ENCODE measurements at regions not wholly inside any gene's neighbourhood (a gene's known extent, or its start where the extent isn't known, plus 50 kb on each side); places are given as distances from the start of the nearest gene placed in this dataset.

GRCh38 chr19:28169168-28169887 is 1043.6 kb downstream of the UQCRFS1 start:
- TF ChIP-seq CTCF (conservative IDR thresholded peaks at IDR 0.05 in 1 of 2, IDR thresholded peaks at IDR 0.05 in 1 of 2; ENCODE audit: extremely low read depth in 1 of 2, insufficient read depth in 1 of 2, low read depth in 1 of 2, low read length in 2 of 2): no peak
- TF ChIP-seq EZH2 (IDR thresholded peaks at IDR 0.05; ENCODE audit: borderline replicate concordance, low read length): no peak

Measured in mammary epithelial cell (primary cell).